Neural cell (in vitro differentiated cells): ENCODE measurements at regions not wholly inside any gene's neighbourhood (a gene's known extent, or its start where the extent isn't known, plus 50 kb on each side); places are given as distances from the start of the nearest gene placed in this dataset.

Experiments
- H2AFZ ChIP-seq: fragments of 200-600, 300-800 bp; sonication (generic), shearing (Covaris generic); 2 replicates; pipeline ENCODE4 v1.6.0; 2014; ENCODE audit warnings: low read depth, mild to moderate bottlenecking, antibody characterized with exemption, low read length, moderate library complexity
- H3F3A ChIP-seq: fragments of 200-600 bp; shearing (Covaris generic); 2 replicates; pipeline ENCODE4 v1.6.1; 2016; ENCODE audit warnings: mild to moderate bottlenecking, moderate library complexity, mixed read lengths, antibody characterized with exemption, low read length; ENCODE audit not compliant: insufficient read depth, poor library complexity, severe bottlenecking
- H3K27ac ChIP-seq: fragments of 200-600, 300-800 bp; sonication (generic), shearing (Covaris generic); 2 replicates; pipeline ENCODE4 v1.5.1; 2014; ENCODE audit warnings: mild to moderate bottlenecking, low read length, moderate library complexity
- H3K27me3 ChIP-seq: fragments of 300-800, 200-600 bp; sonication (generic), shearing (Covaris generic); 2 replicates; pipeline ENCODE4 v1.6.0; 2014; ENCODE audit warnings: mild to moderate bottlenecking, low read depth, low read length, moderate library complexity; ENCODE audit not compliant: insufficient read depth
- H3K36me3 ChIP-seq: fragments of 300-800, 200-600 bp; sonication (generic), shearing (Covaris generic); 2 replicates; pipeline ENCODE4 v1.5.1; 2014; ENCODE audit warnings: mild to moderate bottlenecking, antibody characterized with exemption, low read length, moderate library complexity; ENCODE audit not compliant: insufficient read depth
- H3K4me2 ChIP-seq: fragments of 300-800, 200-600 bp; sonication (generic), shearing (Covaris generic); 2 replicates; pipeline ENCODE4 v1.6.0; 2014; ENCODE audit warnings: mild to moderate bottlenecking, low read length
- H3K4me3 ChIP-seq: fragments of 300-800, 200-600 bp; sonication (generic), shearing (Covaris generic); 2 replicates; pipeline ENCODE4 v1.5.1; 2014; ENCODE audit warnings: mild to moderate bottlenecking, low read length, moderate library complexity
- H3K79me2 ChIP-seq: fragments of 200-600 bp; shearing (Covaris generic); replicated peaks from 2 replicates; pipeline ENCODE4 v1.6.0; 2014; ENCODE audit warnings: mild to moderate bottlenecking, low read length, moderate library complexity; ENCODE audit not compliant: insufficient read depth
- H3K9ac ChIP-seq: fragments of 300-800, 200-600 bp; sonication (generic), shearing (Covaris generic); 2 replicates; pipeline ENCODE4 v1.6.1; 2016; ENCODE audit warnings: mild to moderate bottlenecking, low read length, mixed read lengths
- H3K9me2 ChIP-seq: fragments of 200-600 bp; shearing (Covaris generic); 2 replicates; pipeline ENCODE4 v1.6.1; 2016; ENCODE audit warnings: mild to moderate bottlenecking, low read length, mixed read lengths; ENCODE audit not compliant: insufficient read depth
- H3K9me3 ChIP-seq: fragments of 200-600, 300-800 bp; sonication (generic), shearing (Covaris generic); 2 replicates; pipeline ENCODE4 v1.6.1; 2016; ENCODE audit warnings: mild to moderate bottlenecking, mixed run types, low read length, moderate library complexity, mixed read lengths
- H4K20me1 ChIP-seq: fragments of 200-600 bp; shearing (Covaris generic); 2 replicates; pipeline ENCODE4 v1.6.1; 2016; ENCODE audit warnings: mild to moderate bottlenecking, mixed run types; ENCODE audit not compliant: insufficient read depth
- CTCF ChIP-seq: fragments of 450-650 bp; IDR thresholded peaks from 2 replicates; pipeline ENCODE4 v1.5.1; 2014; ENCODE audit warnings: antibody characterized with exemption, mild to moderate bottlenecking, moderate library complexity; ENCODE audit not compliant: poor library complexity, severe bottlenecking
- EP300 ChIP-seq: fragments of 450-650 bp; conservative IDR thresholded peaks from 2 replicates; pipeline ENCODE4 v1.6.1; 2014; ENCODE audit warnings: antibody characterized with exemption, mild to moderate bottlenecking, moderate library complexity; ENCODE audit not compliant: poor library complexity, severe bottlenecking
- EZH2 ChIP-seq: fragments of 200-600, 300-800 bp; shearing (Covaris generic), sonication (generic); IDR thresholded peaks from 2 replicates; pipeline ENCODE4 v1.6.1; 2014; ENCODE audit warnings: antibody characterized with exemption, low read length, borderline replicate concordance, mild to moderate bottlenecking; ENCODE audit not compliant: insufficient read depth, poor library complexity, severe bottlenecking
- MXI1 ChIP-seq: fragments of 450-650 bp; conservative IDR thresholded peaks from 2 replicates; pipeline ENCODE4 v1.6.1; 2014; ENCODE audit warnings: antibody characterized with exemption, mild to moderate bottlenecking; ENCODE audit not compliant: poor library complexity, severe bottlenecking
- POLR2AphosphoS5 ChIP-seq: IDR thresholded peaks from 2 replicates; pipeline ENCODE4 v1.6.1; 2012
- RAD21 ChIP-seq: fragments of 450-650 bp; conservative IDR thresholded peaks from 2 replicates; pipeline ENCODE4 v1.6.1; 2014; ENCODE audit warnings: antibody characterized with exemption, mild to moderate bottlenecking, moderate library complexity
- REST ChIP-seq: IDR thresholded peaks from 2 replicates; pipeline ENCODE4 v1.6.1; 2012; ENCODE audit warnings: borderline replicate concordance
- SMC3 ChIP-seq: fragments of 450-650 bp; conservative IDR thresholded peaks from 2 replicates; pipeline ENCODE4 v1.6.1; 2014; ENCODE audit warnings: antibody characterized with exemption, mild to moderate bottlenecking, moderate library complexity; ENCODE audit not compliant: poor library complexity
- TAF1 ChIP-seq: IDR thresholded peaks from 2 replicates; pipeline ENCODE4 v1.6.1; 2012; ENCODE audit warnings: low read depth

- Histone ChIP-seq H2AFZ (no peak overlapping the region), H3K9me3 (no peaks in the 10 kb centered on the region), H3K27me3 (no peaks in the 10 kb centered on the region), H3K79me2 (peaks cover 19% of the 10 kb centered on the region), H3K4me2 (no peak overlapping the region), H3K27ac (no peak overlapping the region), H4K20me1 (peaks cover 2% of the 10 kb centered on the region), H3K4me3 (no peak overlapping the region), H3K36me3 (no peaks in the 10 kb centered on the region), H3K9me2 (no peaks in the 10 kb centered on the region), H3F3A (no peaks in the 10 kb centered on the region), H3K9ac (no peak overlapping the region)
- TF ChIP-seq RAD21, result no peak
- no peak for TF ChIP-seq EZH2
- no peak for TF ChIP-seq EP300
- no peak for TF ChIP-seq SMC3
- no peak for TF ChIP-seq MXI1
- TF ChIP-seq TAF1, result no peak
- TF ChIP-seq CTCF, result no peak
- no peak for TF ChIP-seq POLR2AphosphoS5
- TF ChIP-seq REST, result no peak
Observed at GRCh38 chr10:60454336-60454735, 64.7 kb upstream of the ANK3 start.

GRCh38 chr10:60453036-60453435 lies 63.4 kb upstream of the ANK3 start:
- peaks cover 21% of the 10 kb centered on the region for H3K79me2 ChIP-seq
- H3K36me3 ChIP-seq, result no peaks in the 10 kb centered on the region
- H3K4me2 ChIP-seq, result no peak overlapping the region
- H3K27ac ChIP-seq, result no peak overlapping the region
- H2AFZ ChIP-seq, result no peak overlapping the region
- H3K9ac ChIP-seq, result no peak overlapping the region
- H3K9me3 ChIP-seq, result no peaks in the 10 kb centered on the region
- no peaks in the 10 kb centered on the region for H3K27me3 ChIP-seq
- TF ChIP-seq CTCF, result no peak
- no peak for TF ChIP-seq REST
- no peak for TF ChIP-seq MXI1
- no peak for TF ChIP-seq SMC3
- TF ChIP-seq TAF1, result no peak
- no peak for TF ChIP-seq EZH2
- no peak for TF ChIP-seq POLR2AphosphoS5
- no peak for TF ChIP-seq RAD21
- no peak for TF ChIP-seq EP300
- H4K20me1 ChIP-seq, result peaks cover 2% of the 10 kb centered on the region
- no peaks in the 10 kb centered on the region for H3F3A ChIP-seq
- no peak overlapping the region for H3K4me3 ChIP-seq
- no peaks in the 10 kb centered on the region for H3K9me2 ChIP-seq
